H9 (cell line): ENCODE measurements at regions not wholly inside any gene's neighbourhood (a gene's known extent, or its start where the extent isn't known, plus 50 kb on each side); places are given as distances from the start of the nearest gene placed in this dataset.

ENCODE experiments used
- DNase-seq: peaks from one replicate; pipeline ENCODE4 v3.0.0-alpha.2; 2017
- H2AFZ ChIP-seq: one replicate; pipeline ENCODE4 v1.6.1; 2013; ENCODE audit warnings: mild to moderate bottlenecking, low read length, control low read depth, moderate library complexity
- H2AK5ac ChIP-seq: 2 replicates; pipeline ENCODE4 v1.6.1; 2013; ENCODE audit warnings: low read length, control low read depth, mixed read lengths; ENCODE audit not compliant: insufficient read length
- H2BK120ac ChIP-seq: one replicate; pipeline ENCODE4 v1.6.1; 2013; ENCODE audit warnings: low read depth, mild to moderate bottlenecking, low read length, control low read depth, inconsistent platforms; ENCODE audit not compliant: poor library complexity, severe bottlenecking
- H2BK12ac ChIP-seq: 2 replicates; pipeline ENCODE4 v1.6.1; 2013; ENCODE audit warnings: low read length, control low read depth, mixed read lengths, low read depth; ENCODE audit not compliant: insufficient read length
- H2BK15ac ChIP-seq: 2 replicates; pipeline ENCODE4 v1.6.1; 2013; ENCODE audit warnings: low read depth, low read length, control low read depth
- H2BK20ac ChIP-seq: one replicate; pipeline ENCODE4 v1.6.1; 2013; ENCODE audit warnings: low read depth, mild to moderate bottlenecking, low read length, control low read depth, inconsistent platforms; ENCODE audit not compliant: poor library complexity, severe bottlenecking
- H2BK5ac ChIP-seq: 2 replicates; pipeline ENCODE4 v1.6.1; 2013; ENCODE audit warnings: low read length, control low read depth, mixed read lengths; ENCODE audit not compliant: insufficient read length
- H3K14ac ChIP-seq: 2 replicates; pipeline ENCODE4 v1.6.1; 2013; ENCODE audit warnings: low read length, control low read depth; ENCODE audit not compliant: insufficient read depth
- H3K18ac ChIP-seq: 2 replicates; pipeline ENCODE4 v1.6.1; 2013; ENCODE audit warnings: low read depth, mild to moderate bottlenecking, mixed read lengths, low read length, control low read depth; ENCODE audit not compliant: insufficient read length
- H3K23ac ChIP-seq: 2 replicates; pipeline ENCODE4 v1.6.1; 2013; ENCODE audit warnings: low read length, control low read depth, mixed read lengths, low read depth; ENCODE audit not compliant: insufficient read length
- H3K23me2 ChIP-seq: 2 replicates; pipeline ENCODE4 v1.6.1; 2013; ENCODE audit warnings: low read depth, mild to moderate bottlenecking, mixed read lengths, low read length, control low read depth; ENCODE audit not compliant: insufficient read length, poor library complexity, severe bottlenecking
- H3K27ac ChIP-seq: 2 replicates; pipeline ENCODE4 v1.5.1; 2013; ENCODE audit warnings: low read length, control low read depth, mixed read lengths, low read depth; ENCODE audit not compliant: insufficient read length
- H3K27me3 ChIP-seq: 2 replicates; pipeline ENCODE4 v1.6.1; 2013; ENCODE audit warnings: low read length, control low read depth, inconsistent platforms; ENCODE audit not compliant: insufficient read depth
- H3K4ac ChIP-seq: 2 replicates; pipeline ENCODE4 v1.6.1; 2013; ENCODE audit warnings: low read depth, mild to moderate bottlenecking, control low read depth, inconsistent platforms, low read length, moderate library complexity
- H3K4me1 ChIP-seq: 2 replicates; pipeline ENCODE4 v1.6.1; 2013; ENCODE audit warnings: low read length, control low read depth, inconsistent platforms; ENCODE audit not compliant: insufficient read depth
- H3K4me2 ChIP-seq: 2 replicates; pipeline ENCODE4 v1.6.1; 2013; ENCODE audit warnings: low read length, control low read depth, mixed read lengths; ENCODE audit not compliant: insufficient read length, insufficient read depth
- H3K56ac ChIP-seq: 2 replicates; pipeline ENCODE4 v1.6.1; 2013; ENCODE audit warnings: low read depth, mild to moderate bottlenecking, mixed read lengths, low read length, control low read depth; ENCODE audit not compliant: insufficient read length
- H3K79me1 ChIP-seq: 2 replicates; pipeline ENCODE4 v1.6.1; 2013; ENCODE audit warnings: low read depth, mild to moderate bottlenecking, moderate library complexity, low read length, control low read depth, inconsistent platforms; ENCODE audit not compliant: insufficient read depth, poor library complexity, severe bottlenecking
- H3K79me2 ChIP-seq: 2 replicates; pipeline ENCODE4 v1.6.1; 2013; ENCODE audit warnings: low read length, control low read depth, inconsistent platforms; ENCODE audit not compliant: insufficient read depth
- H3K9ac ChIP-seq: 2 replicates; pipeline ENCODE4 v1.6.1; 2013; ENCODE audit warnings: low read length, control low read depth, mixed read lengths; ENCODE audit not compliant: insufficient read length; ENCODE audit errors: extremely low read depth
- H3K9me3 ChIP-seq: one replicate; pipeline ENCODE4 v1.6.1; 2013; ENCODE audit warnings: low read depth, low read length, inconsistent platforms; ENCODE audit not compliant: control insufficient read depth
- H3T11ph ChIP-seq: one replicate; pipeline ENCODE4 v1.6.1; 2013; ENCODE audit warnings: mild to moderate bottlenecking, low read length, control low read depth, inconsistent platforms
- H4K20me1 ChIP-seq: one replicate; pipeline ENCODE4 v1.6.1; 2013; ENCODE audit not compliant: control insufficient read depth, insufficient read length, insufficient read depth
- H4K5ac ChIP-seq: 2 replicates; pipeline ENCODE4 v1.6.1; 2013; ENCODE audit warnings: low read depth, mild to moderate bottlenecking, mixed read lengths, low read length, control low read depth; ENCODE audit not compliant: insufficient read length
- H4K8ac ChIP-seq: replicated peaks from 2 replicates; pipeline ENCODE4 v1.6.1; 2013; ENCODE audit warnings: low read length, control low read depth, mixed read lengths, low read depth; ENCODE audit not compliant: insufficient read length
- H4K91ac ChIP-seq: 2 replicates; pipeline ENCODE4 v1.6.1; 2013; ENCODE audit warnings: low read depth, mild to moderate bottlenecking, moderate library complexity, mixed read lengths, low read length, control low read depth; ENCODE audit not compliant: insufficient read length
- H3K27ac Mint-ChIP-seq, 3 experiments: 2 replicates in 2 of 3; 3 replicates in 1 of 3; pipeline ENCODE4 v1.8.0; 2020 to 2021; ENCODE audit warnings: mixed read lengths in 3 of 3, mild to moderate bottlenecking in 1 of 3, moderate library complexity in 1 of 3
- H3K27me3 Mint-ChIP-seq: 2 replicates; pipeline ENCODE4 v1.8.0; 2021; ENCODE audit warnings: low read depth, mild to moderate bottlenecking, moderate library complexity, mixed read lengths
- H3K36me3 Mint-ChIP-seq, 3 experiments: 2 replicates in 2 of 3; 3 replicates in 1 of 3; pipeline ENCODE4 v1.8.0; 2020 to 2021; ENCODE audit warnings: low read depth in 3 of 3, mixed read lengths in 3 of 3; ENCODE audit not compliant: insufficient read depth in 1 of 3
- H3K4me1 Mint-ChIP-seq, 2 experiments: 2 replicates each; pipeline ENCODE4 v1.8.0; 2020; ENCODE audit warnings: mixed read lengths in 2 of 2
- H3K4me3 Mint-ChIP-seq, 2 experiments: 2 replicates in 1 of 2; 3 replicates in 1 of 2; pipeline ENCODE4 v1.8.0; 2020 to 2021; ENCODE audit warnings: mild to moderate bottlenecking in 2 of 2, mixed read lengths in 2 of 2, moderate library complexity in 1 of 2
- H3K9me3 Mint-ChIP-seq, 2 experiments: 2 replicates in 1 of 2; 3 replicates in 1 of 2; pipeline ENCODE4 v1.8.0; 2020; ENCODE audit warnings: mild to moderate bottlenecking in 2 of 2, mixed read lengths in 2 of 2, moderate library complexity in 1 of 2
- WGBS: extraction: QIAGEN DNeasy Blood & Tissue Kit; methylation state at CpG from one replicate; pipeline ENCODE4 v1.1.7; 2013; ENCODE audit warnings: missing lambda C conversion rate, low lambda C conversion rate, mixed read lengths; ENCODE audit not compliant: insufficient read length; ENCODE audit errors: extremely low coverage; 5-methylcytosine and 5-hydroxymethylcytosine counted together
- TF ChIP-seq, protein P1 (sequence below): fragments of 200-600 bp; sonication (generic); conservative IDR thresholded peaks from 3 replicates; pipeline ENCODE4 v1.8.0; 2021; ENCODE audit warnings: antibody characterized with exemption, mild to moderate bottlenecking

- Mint-ChIP-seq H3K4me1 (peaks cover 8 to 16% of the 10 kb centered on the region in 2 experiments), H3K36me3 (no peaks in the 10 kb centered on the region; a peak in 1 of 7 replicates), H3K27ac (no peak overlapping the region), H3K9me3 (peaks cover 0 to 3% of the 10 kb centered on the region in 2 experiments; a peak in 1 of 5 replicates), H3K4me3 (no peak overlapping the region), H3K27me3 (no peaks in the 10 kb centered on the region)
- H2BK120ac ChIP-seq: no peak overlapping the region
- H2AFZ ChIP-seq: no peak overlapping the region
- H3K27me3 ChIP-seq: no peaks in the 10 kb centered on the region
- DNase-seq: no peak
- H3K27ac ChIP-seq: no peak overlapping the region
- TF ChIP-seq, protein P1, sequence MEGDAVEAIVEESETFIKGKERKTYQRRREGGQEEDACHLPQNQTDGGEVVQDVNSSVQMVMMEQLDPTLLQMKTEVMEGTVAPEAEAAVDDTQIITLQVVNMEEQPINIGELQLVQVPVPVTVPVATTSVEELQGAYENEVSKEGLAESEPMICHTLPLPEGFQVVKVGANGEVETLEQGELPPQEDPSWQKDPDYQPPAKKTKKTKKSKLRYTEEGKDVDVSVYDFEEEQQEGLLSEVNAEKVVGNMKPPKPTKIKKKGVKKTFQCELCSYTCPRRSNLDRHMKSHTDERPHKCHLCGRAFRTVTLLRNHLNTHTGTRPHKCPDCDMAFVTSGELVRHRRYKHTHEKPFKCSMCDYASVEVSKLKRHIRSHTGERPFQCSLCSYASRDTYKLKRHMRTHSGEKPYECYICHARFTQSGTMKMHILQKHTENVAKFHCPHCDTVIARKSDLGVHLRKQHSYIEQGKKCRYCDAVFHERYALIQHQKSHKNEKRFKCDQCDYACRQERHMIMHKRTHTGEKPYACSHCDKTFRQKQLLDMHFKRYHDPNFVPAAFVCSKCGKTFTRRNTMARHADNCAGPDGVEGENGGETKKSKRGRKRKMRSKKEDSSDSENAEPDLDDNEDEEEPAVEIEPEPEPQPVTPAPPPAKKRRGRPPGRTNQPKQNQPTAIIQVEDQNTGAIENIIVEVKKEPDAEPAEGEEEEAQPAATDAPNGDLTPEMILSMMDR: no peak
- no peak overlapping the region for H2BK12ac ChIP-seq
- H3K14ac ChIP-seq: no peak overlapping the region
- no peaks in the 10 kb centered on the region for H4K20me1 ChIP-seq
- H3K79me2 ChIP-seq: no peaks in the 10 kb centered on the region
- no peak overlapping the region for H3K23ac ChIP-seq
- no peak overlapping the region for H3T11ph ChIP-seq
- no peak overlapping the region for H2BK20ac ChIP-seq
- no peaks in the 10 kb centered on the region for H3K23me2 ChIP-seq
- no peak overlapping the region for H3K4me2 ChIP-seq
- no peak overlapping the region for H2AK5ac ChIP-seq
- H4K8ac ChIP-seq: no peak overlapping the region
- WGBS: no CpG with 5 or more reads among the region's 1 CpG
- no peak overlapping the region for H3K9ac ChIP-seq
- no peak overlapping the region for H2BK15ac ChIP-seq
- no peaks in the 10 kb centered on the region for H3K79me1 ChIP-seq
- H4K91ac ChIP-seq: no peak overlapping the region
- no peak overlapping the region for H2BK5ac ChIP-seq
- H4K5ac ChIP-seq: no peak overlapping the region
- H3K9me3 ChIP-seq: no peaks in the 10 kb centered on the region
- H3K4me1 ChIP-seq: peaks cover 3% of the 10 kb centered on the region
- H3K18ac ChIP-seq: no peak overlapping the region
- no peak overlapping the region for H3K4ac ChIP-seq
- no peak overlapping the region for H3K56ac ChIP-seq
Observed at GRCh38 chr7:13651167-13651566, 338.3 kb downstream of the ETV1 start.
